Eye (tissue), 1 donor: ENCODE measurements at regions not wholly inside any gene's neighbourhood (a gene's known extent, or its start where the extent isn't known, plus 50 kb on each side); places are given as distances from the start of the nearest gene placed in this dataset.

Source experiments
- DNase-seq: peaks from one replicate; pipeline ENCODE4 v3.0.0-alpha.2; 2015

DNA sequence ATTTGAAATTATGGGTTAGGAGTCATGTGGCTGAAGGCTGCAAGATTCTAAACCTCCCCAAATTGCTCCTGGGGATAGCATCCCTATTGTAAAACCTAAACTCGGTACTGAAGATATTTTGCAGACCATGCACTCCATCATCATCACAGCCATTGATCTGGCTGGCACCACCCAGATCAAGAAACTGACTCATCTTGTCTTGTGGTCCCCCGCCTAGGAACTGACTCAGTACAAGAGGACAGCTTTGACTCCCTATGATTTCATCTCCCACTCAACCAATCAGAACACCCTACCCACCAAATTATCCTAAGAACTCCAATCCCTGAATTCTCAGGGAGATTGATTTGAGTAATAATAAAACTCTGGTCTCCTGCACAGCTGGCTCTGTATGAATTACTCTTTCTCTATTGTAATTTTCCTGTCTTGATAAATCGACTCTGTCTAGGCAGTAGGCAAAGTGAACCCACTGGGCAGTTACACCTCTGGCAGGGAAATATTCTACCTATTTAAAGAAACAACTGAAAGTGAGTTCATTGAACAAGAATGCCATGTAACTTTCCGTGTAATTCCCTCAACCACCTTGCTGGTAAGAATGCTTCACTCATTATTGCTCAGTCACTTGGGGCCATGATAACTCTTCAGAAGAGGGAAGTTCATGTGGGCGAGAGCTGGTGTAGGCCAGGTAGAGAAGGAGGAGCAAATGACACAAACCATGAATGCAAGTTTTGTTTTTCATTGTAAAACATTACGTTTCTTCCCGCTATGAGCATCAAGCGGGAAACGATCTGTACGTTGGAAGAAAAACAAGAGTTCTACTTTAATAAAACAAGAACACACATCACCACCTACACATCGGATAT is 602.9 kb upstream of the ARID1B start:
- no peak for DNase-seq

DNA sequence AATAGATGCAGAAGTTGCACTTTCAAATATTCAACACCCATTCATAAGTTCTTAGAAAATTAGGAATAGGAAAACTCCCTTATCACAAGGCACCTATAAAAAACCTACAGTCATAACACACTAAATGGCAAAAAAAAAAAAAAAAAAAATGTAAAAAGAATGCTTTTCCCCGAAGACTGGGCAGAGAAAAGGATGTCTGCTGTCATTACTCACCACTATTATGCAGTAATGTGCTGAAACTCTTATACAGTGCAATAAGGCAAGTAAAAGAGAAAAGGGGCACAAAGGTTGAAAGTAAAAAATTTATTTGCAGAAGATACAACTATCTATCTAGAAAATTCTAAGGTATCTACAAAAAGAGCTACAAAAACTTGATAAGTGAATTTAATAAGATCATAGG is 607.8 kb upstream of the ARID1B start:
- no peak for DNase-seq

DNA sequence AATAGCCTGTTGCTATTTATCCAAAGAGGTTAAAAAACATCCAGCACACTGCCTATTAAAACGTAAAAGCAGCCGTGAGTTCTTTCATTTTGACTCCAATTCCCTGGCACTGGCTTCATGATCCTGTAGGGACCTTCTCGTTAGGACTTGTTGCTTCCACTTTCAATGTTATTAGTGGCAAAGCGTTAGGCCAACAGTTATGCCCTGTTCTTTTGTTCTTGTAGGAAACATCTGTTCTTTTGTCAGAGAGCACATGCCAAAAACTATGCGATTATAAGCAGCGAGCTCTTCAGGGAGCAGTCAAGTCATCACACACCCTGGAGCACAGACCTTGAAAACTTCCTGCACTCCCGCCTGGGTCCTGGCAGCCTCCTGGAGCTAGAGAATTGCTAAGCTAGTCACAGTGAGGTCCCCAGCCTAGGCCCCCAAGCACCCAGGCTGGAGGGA is 609.5 kb upstream of the ARID1B start:
- peak; percentile 62 for DNase-seq

DNA sequence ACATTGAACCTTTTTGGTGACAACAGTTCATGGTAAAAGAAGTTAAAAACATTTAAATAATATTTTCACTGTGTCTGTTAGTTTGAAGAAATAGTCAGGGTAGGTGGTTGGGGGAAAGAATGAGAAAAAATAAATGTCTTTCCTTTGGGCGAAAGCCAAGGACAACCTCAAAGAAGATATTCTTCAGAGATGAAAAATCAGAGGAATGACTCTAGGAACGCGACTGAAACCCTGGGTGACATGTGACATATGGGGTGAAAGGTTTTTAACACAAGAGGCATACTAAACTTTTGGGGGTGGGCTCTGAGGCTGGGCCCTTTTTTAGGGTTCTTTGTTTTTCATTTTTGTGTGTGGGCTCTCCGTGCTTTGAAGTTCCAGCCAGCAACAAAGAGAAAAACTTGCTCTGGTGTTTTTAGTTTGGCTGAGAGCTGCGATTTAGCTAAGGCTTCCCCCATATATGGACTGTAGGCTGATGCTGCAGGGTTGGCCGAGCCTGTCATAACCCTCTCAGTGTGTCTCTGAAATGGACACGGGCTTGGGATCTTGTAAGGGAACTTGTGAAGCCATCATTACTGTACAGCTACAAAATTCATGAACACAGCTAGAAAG is 610.1 kb upstream of the ARID1B start:
- DNase-seq, result no peak

DNA sequence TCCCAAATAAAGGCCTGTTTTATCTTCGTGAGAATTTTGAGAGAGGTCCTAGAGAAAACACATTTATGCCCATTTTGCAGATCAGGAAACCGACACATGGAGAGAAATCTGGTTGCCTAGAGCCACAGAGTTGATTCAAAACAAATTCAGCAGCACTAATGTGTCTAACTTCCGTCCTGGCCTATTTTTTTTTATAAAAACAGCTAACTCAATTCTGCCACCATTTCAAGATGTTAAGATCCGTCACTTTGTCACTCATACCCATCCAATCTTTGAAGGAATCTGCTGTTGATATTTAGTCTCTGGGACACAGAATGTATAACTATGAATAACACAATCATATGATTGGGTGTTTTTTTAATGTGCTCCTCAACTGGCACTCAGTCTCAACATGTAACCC is 611.1 kb upstream of the ARID1B start:
- DNase-seq, result no peak

DNA sequence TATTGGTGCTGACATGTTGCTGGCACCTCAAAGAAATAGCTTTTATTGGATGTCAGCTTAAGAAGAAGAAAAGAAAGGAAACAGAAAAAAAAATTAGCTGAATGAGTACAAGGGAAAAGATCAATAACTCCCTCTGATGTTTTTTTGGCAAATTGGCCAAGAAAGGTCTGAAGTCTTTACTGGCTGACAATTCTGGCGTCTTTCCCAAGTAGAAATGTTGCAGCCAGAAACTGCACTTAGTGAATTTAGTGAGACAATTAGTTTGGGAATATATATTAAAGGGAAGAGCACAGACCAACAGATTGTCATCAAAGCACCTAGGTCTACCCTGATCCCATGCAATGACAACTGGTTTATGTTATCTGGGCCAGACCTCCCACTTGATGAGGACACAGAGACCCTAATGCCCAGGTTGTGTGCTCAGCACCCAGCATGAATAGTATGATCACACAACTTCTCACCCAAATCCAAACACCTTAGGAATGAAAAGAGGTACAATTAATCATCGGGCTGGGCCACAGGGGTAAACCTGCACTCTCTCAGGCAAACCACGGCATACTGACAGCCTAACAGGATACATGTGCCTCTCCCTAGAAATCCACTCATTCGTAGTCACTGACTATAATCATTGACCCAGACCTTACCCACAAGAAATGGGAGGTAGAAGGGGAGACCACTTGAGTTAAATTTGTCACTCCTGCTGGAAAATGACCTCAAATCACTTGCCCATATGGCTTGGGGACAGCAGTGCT is 612.3 kb upstream of the ARID1B start:
- no peak for DNase-seq

DNA sequence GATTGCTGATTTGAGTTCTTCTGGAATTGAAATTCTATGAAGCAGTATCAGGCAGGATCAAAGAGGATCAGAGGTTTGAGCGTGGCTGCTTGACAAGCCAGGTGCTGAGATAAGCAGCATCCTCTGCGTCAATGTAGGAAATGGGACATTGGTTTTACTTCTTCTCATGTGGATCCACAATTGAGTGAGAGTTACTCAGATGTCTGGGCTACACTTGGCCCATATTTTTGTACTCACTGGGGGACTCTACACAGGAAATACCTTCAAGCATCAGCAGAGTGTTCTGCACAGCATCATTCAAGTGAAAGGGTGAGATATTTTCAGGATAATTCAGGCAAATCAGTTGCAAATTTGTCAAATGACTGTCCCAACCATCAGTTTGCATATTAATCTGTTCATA is 613.9 kb upstream of the ARID1B start:
- DNase-seq, result no peak

DNA sequence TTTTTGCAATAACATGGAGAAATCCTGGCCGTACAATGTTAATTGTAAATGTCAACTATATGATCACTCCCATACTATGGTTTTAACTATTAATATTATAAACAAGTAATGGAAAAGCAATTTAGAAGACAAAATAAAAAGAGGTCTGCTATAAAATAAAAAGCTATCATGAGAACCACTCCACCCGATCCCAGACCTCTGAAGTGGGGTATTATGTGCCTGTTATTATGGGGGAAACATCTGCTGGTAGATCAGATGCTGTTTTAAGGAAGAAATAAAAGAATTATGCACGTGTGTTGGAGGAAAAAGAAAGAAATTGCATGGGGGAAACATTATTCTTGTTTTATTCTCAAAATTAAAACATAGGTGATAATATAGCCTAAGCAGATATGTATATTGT is 615.7 kb upstream of the ARID1B start:
- DNase-seq, result no peak

DNA sequence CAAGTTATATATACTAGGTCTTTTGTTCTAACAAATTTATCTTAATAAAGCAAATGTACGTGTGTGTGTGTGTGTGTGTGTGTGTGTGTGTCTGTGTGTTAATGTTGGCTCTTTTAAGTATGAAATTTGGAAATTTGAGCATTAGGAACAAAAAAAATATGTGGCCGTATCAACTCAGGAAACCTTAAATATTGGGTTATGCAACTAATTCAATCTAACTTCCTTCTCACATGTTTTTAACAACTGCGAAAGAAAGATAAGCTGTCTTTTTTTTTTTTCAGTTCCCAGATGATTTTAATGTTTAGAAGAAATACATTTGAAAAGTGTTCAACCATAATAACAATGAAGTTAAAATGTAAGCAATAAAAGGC is 616.4 kb upstream of the ARID1B start:
- DNase-seq, result no peak

DNA sequence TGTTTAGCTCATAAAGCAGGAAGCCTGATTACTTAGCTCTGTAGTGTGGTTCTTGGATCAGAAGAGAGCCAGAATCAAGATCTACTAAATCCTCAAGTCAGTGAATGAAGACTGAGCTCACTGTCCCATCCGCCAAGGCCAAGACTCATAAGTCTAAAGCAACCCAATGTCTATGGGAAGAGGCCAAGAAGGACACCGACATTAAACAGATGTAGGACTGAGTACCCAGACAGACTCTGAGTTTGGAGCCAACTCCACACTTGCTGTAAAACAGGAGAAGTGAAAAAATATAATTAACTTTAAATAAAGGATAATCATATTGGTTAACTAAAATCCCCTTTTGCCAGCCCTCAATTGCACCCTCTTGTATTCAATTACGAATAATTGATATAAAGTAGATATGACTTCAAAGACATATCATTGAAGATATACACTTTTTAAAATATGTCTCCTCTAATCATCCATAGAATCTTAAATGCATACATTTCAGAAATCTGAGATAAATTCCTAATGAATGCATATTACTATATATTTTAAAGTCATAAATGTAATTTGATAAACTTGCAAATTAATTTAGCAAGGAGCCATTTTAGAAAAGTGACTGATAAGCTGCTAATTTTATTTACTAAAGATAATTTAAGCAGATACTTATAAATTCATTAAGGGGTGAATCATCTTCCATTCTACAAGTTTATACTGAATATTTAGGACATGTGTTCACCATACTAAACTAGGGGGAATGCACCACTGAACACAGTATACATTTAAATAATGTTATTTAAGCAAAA is 617.0 kb upstream of the ARID1B start:
- DNase-seq, result no peak

DNA sequence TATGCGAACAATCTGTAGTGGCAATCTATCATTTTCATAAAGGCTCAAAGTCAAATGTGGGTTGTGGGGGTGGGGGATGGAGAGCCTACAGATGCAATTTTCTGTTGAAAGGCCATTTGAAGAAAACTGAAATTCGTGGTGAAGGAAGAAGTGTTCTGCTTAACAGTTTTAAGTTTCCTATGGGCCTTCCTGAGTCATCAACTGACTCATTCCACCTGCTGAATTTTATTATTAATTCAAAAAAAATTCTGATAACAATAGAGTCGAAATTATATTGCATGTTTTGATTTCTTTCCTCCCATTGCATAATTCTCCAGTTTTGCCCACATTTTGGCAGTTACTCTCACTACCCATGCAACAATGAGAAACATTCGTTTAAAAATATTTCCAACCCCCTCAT is 622.3 kb upstream of the ARID1B start:
- no peak for DNase-seq

DNA sequence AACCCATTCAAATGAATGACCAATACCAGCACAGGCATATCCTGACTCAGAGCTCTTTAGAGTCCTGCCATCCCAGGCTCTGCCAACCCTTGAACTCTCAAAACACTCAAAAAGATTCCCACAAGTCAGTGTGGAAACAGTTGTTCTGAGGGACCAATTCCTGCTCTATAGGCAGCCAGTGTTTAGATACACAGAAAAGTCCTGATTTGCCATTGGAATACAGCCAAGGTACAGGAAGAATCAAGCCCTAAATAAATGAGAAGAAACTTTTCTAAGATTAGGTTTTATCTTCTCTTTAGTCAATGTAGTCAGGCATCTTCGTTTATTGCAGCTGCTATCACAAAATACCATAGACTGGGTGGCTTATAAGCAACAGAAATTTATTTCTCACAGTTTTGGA is 626.8 kb upstream of the ARID1B start:
- DNase-seq, result no peak

DNA sequence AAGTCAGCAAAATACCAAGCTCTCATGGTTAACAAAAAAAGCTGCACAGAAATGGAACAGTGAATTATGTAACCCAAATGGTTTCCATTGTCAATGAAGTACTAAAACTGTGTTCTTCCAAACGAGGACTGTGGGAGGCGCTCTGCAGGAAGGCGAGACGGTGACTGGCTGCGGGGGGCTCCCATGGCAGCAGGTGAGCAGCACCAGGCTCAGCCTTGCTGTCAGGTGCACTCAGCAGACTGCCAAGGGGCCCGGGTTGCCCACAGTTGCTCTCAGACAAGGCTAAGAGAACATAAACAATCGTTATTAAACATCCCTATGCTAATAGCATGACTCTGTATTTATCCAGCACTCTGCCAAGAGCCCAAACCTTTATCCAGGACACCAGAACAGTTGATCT is 630.3 kb upstream of the ARID1B start:
- DNase-seq, result no peak

DNA sequence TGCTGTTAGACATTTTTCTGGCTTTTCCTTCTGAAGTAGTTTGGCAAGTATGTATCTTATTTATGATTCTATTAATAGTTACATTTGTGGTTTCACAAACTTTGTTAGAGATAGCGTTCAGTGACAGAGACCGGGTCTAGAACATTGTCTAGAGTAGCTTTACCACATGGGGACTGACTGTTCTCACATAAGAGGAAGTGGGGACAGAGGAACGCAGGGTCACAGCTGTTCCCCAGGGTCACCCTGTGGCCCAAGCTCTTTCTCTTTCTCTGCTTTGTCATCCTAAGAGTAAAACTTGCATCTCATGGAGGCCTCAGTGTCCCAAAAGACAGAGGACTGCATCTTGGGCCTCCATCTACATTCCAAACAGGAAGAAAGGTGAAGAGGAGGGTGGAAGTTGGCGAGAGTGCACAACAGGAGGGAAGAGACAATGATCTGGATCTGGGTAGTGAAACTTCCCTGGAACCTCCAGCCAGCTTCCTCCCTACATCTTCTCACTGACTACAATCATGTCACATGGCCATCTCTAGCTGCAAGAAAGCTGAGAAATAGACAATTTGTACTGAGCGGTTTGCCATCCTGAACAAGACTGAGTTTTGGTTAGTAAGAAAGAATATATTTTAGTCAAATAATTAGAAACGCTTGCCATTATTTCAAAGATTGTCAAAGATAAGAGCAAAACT is 645.8 kb upstream of the ARID1B start:
- DNase-seq, result no peak

DNA sequence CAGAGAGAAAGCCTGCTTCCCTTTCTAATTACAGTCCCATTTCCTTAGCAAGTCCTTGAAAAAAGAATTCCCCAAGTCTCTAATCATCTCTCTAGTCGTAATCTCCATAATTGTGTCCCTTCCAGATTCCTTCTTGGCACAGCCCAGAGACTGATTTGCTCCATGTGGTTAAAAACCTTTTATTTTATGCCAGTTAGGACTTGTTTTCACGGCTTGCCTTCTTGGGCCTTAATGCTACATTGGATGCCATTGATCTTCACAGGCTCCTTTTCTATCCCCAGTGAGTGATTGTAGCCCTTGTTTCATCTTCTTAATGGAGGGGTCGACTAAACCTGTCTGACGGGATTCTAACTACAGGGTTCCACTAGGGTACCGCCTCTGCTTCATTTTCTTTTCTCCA is 650.6 kb upstream of the ARID1B start:
- DNase-seq, result peak; percentile 23

DNA sequence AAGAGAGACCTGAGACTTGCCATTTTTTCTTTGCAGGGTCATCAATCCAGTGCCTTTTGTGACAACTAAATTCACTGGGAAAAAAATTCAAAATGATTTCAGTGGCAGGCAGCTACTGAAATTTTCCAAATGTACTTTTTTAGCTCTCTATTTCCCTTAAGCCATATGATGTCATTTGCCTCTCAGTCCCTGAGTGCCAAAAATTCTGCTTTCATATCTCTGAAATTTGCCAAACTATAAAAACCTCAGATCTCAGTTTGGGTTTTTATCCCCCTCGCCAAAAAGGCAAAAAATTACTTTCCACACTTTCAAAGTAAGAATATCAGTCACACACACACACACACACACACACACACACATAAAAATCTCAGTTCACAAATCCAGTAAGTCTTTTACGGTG is 651.3 kb upstream of the ARID1B start:
- no peak for DNase-seq

DNA sequence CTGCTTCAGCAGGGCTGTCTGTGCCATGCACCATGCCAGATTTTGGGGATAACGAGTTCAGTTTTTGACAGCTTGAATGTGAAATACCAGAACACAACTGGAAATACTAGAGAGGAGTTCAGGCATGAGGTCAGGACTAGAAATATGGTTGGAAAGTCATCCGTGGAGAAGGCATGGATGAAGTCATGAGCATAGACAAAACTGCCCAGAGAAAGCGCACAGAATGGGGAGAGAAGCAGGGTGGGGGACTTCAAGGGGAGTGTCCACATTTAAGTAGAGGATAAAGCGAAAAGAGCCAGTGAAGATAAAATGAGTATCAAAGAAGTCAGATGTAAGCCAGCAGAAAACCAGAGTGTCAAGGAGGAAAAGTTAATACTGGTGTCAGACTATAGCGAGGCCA is 653.4 kb upstream of the ARID1B start:
- DNase-seq, result no peak

DNA sequence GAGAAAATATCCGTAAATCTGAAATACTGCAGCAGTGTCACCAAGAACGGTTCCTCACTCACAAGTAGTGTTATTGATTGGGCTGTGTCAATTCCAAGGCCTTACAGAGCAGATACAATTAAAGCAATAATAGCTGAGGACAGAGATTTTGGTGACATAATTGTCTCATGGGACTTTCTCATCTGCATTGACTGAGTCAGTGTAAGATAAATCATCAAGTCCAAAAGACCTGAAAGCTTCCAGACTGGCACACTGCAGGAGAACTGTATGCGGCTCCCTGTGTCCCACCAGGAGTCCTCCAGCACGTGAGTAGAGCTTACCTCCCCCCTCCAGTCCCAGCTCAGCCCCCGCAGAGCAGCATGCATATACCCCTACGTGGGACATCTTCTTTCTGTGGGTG is 655.2 kb upstream of the ARID1B start:
- DNase-seq, result no peak

DNA sequence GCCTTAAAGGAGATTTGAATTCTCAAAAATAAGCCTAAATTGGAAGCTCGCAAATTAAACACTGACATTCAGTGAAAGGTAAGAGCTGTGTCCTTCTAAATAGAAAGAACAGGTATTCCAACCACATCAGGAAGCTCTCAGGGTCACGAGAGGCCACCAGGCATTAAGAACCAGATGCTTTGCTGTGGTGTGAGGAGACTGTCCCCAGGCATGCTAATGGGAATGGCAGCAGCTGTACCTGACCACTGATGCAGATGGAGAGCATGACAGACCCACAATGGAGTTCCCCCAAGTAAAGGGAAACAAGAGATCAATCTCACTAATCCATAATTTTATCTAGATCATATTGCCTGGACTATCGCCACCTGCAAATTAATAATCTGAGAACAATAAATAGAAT is 658.9 kb upstream of the NOX3 start:
- peak; percentile 68 for DNase-seq

DNA sequence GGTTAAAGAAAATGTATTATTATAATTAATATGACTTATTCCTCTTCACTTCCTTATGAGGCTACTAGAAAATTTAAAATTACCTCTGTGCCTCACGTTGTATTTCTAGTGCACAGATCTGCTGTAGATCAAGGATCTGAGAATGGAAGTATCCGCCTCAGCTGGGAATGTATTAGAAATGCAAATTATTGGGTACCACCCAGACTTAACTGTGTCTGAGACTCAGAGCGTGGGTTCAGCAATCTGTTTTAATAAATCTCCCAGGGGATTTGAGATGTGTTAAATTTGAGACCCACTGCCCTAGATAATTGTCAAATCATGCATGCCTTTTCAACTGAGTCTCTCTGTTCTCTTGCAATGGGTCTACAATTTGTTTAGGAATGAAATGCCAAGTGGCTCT is 658.0 kb upstream of the NOX3 start:
- DNase-seq, result peak; percentile 12

DNA sequence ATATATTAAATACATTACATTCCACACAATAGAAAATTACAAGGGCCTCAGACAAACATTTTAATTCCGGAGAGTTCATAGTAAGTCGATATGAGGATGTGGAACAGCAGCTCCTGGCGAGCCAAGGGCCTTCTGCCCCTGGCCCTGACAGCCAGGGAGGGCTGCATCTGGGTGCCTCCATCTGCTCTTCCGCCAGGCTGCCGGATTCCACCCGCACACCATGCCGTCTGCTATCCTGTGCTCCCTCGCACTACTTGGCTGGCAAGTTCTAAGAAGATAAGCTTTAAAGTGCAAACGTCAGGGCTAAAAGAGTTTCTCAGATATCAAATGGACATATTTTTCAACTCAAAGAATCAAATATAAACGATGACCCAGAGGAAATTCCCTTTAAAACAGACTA is 656.3 kb upstream of the NOX3 start:
- DNase-seq, result no peak

DNA sequence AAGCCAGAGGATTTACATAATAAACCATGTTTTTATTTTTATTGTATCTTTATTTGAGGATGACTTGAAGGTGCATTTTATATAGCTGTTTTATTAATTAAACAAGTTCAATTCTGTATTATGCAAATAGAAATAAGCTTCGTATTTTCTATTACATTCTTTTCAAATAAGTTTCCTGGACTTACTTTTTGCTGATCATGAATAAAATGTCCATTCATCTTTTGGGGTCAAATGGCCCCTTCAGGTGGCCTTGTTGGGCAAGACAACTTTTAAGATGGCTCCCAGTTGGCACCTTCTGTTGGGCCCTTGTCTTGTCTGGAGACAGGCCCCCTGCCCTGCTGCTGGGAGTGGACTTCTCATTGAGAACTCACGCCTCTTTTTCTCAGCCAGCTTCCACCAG is 654.6 kb upstream of the NOX3 start:
- no peak for DNase-seq

DNA sequence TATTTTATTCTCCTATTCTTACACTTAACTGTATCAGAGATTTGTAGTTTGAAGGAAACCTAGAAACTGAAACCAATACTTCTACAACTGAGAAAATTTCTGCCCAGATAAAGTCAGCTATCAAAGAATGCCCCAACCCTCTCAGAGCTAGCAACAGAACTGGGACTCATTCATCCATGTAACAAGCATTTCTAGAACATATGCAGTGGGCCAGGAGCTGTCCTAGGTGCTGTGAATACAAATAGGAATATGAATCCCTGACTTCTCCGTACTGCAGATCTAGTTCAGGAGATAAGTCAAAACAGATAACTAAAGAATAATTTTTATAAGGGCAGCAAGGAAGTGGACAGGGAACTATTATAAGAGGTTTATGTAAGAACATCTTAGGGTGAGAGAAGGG is 654.1 kb upstream of the NOX3 start:
- peak; percentile 18 for DNase-seq
